ENCODE measurements at regions not wholly inside any gene's neighbourhood (a gene's known extent, or its start where the extent isn't known, plus 50 kb on each side); places are given as distances from the start of the nearest gene placed in this dataset.

GRCh38 chr2:120889936-120890335 lies 154.3 kb downstream of the GLI2 start:
- no peaks in the 10 kb centered on the region for H3K9me3 ChIP-seq (ENCODE audit: control insufficient read depth in 1 of 2, insufficient read depth in 1 of 2, low read depth in 1 of 2, low read length in 2 of 2)
- intact Hi-C loops (cut with micrococcal nuclease): loop anchor here (10.0 kb wide), 1 partner anchor 195 kb away; no protein-coding TSS in a partner anchor
- ATAC-seq: no peak
- no peaks in the 10 kb centered on the region for H3K79me2 ChIP-seq (ENCODE audit: insufficient read depth, low read length)
- no peaks in the 10 kb centered on the region for H3K27me3 ChIP-seq (ENCODE audit: insufficient read depth, low read length)
- DNase-seq (ENCODE audit: low read depth, low spot score): no peak
- no peak overlapping the region for H3K9ac ChIP-seq (ENCODE audit: low read length)
- no peaks in the 10 kb centered on the region for H3K9me2 ChIP-seq (ENCODE audit: insufficient read depth)
- H3K4me3 ChIP-seq (replicated peaks in 1 of 2; ENCODE audit: low read depth in 1 of 2, low read length in 2 of 2): no peak overlapping the region
- no peaks in the 10 kb centered on the region for H4K20me1 ChIP-seq (ENCODE audit: insufficient read depth)
- TF ChIP-seq SIN3A (IDR thresholded peaks at IDR 0.05; ENCODE audit: low read depth): no peak
- no peak for TF ChIP-seq CBX3 (IDR thresholded peaks at IDR 0.05; ENCODE audit: low read depth)
- TF ChIP-seq ZNF274 (IDR thresholded peaks at IDR 0.05; ENCODE audit: low read depth, low read length): no peak
- TF ChIP-seq CTCF (IDR thresholded peaks at IDR 0.05 in 2 of 3, conservative IDR thresholded peaks at IDR 0.05 in 1 of 3; ENCODE audit: borderline replicate concordance in 1 of 3, insufficient read depth in 1 of 3, low read depth in 2 of 3, low read length in 2 of 3): no peak
- no peak for TF ChIP-seq ATF3 (IDR thresholded peaks at IDR 0.05)
- no peak for TF ChIP-seq CEBPB (IDR thresholded peaks at IDR 0.05; ENCODE audit: low read depth)
- no peak for TF ChIP-seq POLR2A (IDR thresholded peaks at IDR 0.05; ENCODE audit: borderline replicate concordance, extremely low read depth, insufficient read depth, insufficient read length)
- no peak for TF ChIP-seq ZBTB33 (IDR thresholded peaks at IDR 0.05; ENCODE audit: extremely low read depth, insufficient replicate concordance, low read length)
- TF ChIP-seq ELF1 (IDR thresholded peaks at IDR 0.05; ENCODE audit: borderline replicate concordance, low read depth): no peak
- TF ChIP-seq RAD21 (IDR thresholded peaks at IDR 0.05; ENCODE audit: low read depth): no peak
- H3K27ac ChIP-seq (ENCODE audit: low read depth, low read length): no peak overlapping the region
- RAD21 ChIA-PET (ENCODE audit: low non-redundant PET in 1 of 2, low total read pairs in 2 of 2, uncharacterized antibody in 2 of 2, unreplicated experiment in 2 of 2): no interaction called here
- CTCF ChIA-PET: no interaction called here
- no peak overlapping the region for H3K4me2 ChIP-seq (ENCODE audit: low read length)
- POLR2A ChIA-PET: no interaction called here
- H3K36me3 ChIP-seq (ENCODE audit: control insufficient read depth in 1 of 2, insufficient read depth in 2 of 2, low read length in 2 of 2): no peaks in the 10 kb centered on the region
- H3K4me1 ChIP-seq (ENCODE audit: control insufficient read depth in 1 of 2, insufficient read depth in 2 of 2, low read length in 2 of 2): no peaks in the 10 kb centered on the region
- BruUV-seq (replicated peaks): no TSS peak
- no peak overlapping the region for H2AFZ ChIP-seq (ENCODE audit: low read depth, low read length, poor library complexity, severe bottlenecking)
